ENCODE measurements at regions not wholly inside any gene's neighbourhood (a gene's known extent, or its start where the extent isn't known, plus 50 kb on each side); places are given as distances from the start of the nearest gene placed in this dataset.

GRCh38 chr3:82088749-82089148, 327.3 kb upstream of the GBE1 start (continued):
- TF ChIP-seq, protein P1, sequence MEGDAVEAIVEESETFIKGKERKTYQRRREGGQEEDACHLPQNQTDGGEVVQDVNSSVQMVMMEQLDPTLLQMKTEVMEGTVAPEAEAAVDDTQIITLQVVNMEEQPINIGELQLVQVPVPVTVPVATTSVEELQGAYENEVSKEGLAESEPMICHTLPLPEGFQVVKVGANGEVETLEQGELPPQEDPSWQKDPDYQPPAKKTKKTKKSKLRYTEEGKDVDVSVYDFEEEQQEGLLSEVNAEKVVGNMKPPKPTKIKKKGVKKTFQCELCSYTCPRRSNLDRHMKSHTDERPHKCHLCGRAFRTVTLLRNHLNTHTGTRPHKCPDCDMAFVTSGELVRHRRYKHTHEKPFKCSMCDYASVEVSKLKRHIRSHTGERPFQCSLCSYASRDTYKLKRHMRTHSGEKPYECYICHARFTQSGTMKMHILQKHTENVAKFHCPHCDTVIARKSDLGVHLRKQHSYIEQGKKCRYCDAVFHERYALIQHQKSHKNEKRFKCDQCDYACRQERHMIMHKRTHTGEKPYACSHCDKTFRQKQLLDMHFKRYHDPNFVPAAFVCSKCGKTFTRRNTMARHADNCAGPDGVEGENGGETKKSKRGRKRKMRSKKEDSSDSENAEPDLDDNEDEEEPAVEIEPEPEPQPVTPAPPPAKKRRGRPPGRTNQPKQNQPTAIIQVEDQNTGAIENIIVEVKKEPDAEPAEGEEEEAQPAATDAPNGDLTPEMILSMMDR (conservative IDR thresholded peaks at IDR 0.05; ENCODE audit: low read depth in 2 of 2), result no peak
- TF ChIP-seq CREB1 (CRISPR knock-in tag; IDR thresholded peaks at IDR 0.05; ENCODE audit: low read depth) (no peak), ZNF331 (CRISPR knock-in tag; IDR thresholded peaks at IDR 0.05; ENCODE audit: low read depth) (no peak), EZH2phosphoT487 (IDR thresholded peaks at IDR 0.05; ENCODE audit: unreplicated experiment) (no peak), JUNB (IDR thresholded peaks at IDR 0.05; ENCODE audit: unreplicated experiment) (no peak), POLR2AphosphoS5 (IDR thresholded peaks at IDR 0.05; ENCODE audit: low read depth) (no peak), NANOG (IDR thresholded peaks at IDR 0.05; ENCODE audit: borderline replicate concordance) (no peak)
- TF ChIP-seq, protein P2, sequence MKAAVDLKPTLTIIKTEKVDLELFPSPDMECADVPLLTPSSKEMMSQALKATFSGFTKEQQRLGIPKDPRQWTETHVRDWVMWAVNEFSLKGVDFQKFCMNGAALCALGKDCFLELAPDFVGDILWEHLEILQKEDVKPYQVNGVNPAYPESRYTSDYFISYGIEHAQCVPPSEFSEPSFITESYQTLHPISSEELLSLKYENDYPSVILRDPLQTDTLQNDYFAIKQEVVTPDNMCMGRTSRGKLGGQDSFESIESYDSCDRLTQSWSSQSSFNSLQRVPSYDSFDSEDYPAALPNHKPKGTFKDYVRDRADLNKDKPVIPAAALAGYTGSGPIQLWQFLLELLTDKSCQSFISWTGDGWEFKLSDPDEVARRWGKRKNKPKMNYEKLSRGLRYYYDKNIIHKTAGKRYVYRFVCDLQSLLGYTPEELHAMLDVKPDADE (IDR thresholded peaks at IDR 0.05), result no peak

DNA sequence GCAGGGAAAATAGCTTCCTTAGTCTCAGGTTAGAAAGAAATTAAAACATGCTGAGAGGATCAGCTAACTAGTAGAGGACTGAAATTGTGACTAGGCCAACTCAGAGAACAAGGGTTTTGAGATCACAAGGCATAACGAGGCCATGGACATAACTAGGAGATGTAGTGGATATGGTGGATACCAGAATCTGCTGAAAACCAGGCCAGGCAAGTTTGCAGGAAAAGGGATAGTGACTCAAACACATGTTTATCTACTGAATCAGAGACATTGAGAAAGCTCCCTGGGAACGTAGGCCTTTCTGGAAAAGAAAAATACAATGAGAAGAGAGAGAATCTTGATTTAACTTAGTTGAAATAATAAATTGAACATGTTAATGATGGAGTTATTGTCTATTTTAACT, 326.5 kb upstream of the GBE1 start:
- DNase-seq (ENCODE audit: low spot score), result no peak
- Mint-ChIP-seq H3K4me3 (no peak overlapping the region), H3K36me3 (ENCODE audit: low read depth) (no peaks in the 10 kb centered on the region), H3K4me1 (peaks cover 32% of the 10 kb centered on the region), H3K9me3 (no peaks in the 10 kb centered on the region), H3K27me3 (ENCODE audit: insufficient read depth, low read depth, poor library complexity) (peaks cover 1% of the 10 kb centered on the region), H3K27ac (peak overlapping the region; percentile 60)
- peaks cover 44% of the 10 kb centered on the region for H3K4me1 ChIP-seq (ENCODE audit: insufficient read depth)
- H3K27ac ChIP-seq (ENCODE audit: low read depth), result no peak overlapping the region
- no peak overlapping the region for H3K4me3 ChIP-seq
- peak overlapping the region; percentile 45; the same call in 1 of the 2 replicates for H3K4me2 ChIP-seq
- no peaks in the 10 kb centered on the region for H3F3A ChIP-seq (replicated peaks; ENCODE audit: low read depth)
- no peaks in the 10 kb centered on the region for H3K79me2 ChIP-seq (replicated peaks; ENCODE audit: insufficient read depth)
- H3K9me2 ChIP-seq (ENCODE audit: insufficient read depth), result no peaks in the 10 kb centered on the region
- no peaks in the 10 kb centered on the region for H3K36me3 ChIP-seq (ENCODE audit: insufficient read depth)
- no peaks in the 10 kb centered on the region for H3K27me3 ChIP-seq (ENCODE audit: insufficient read depth)
- no peak for ATAC-seq
- TF ChIP-seq POLR2AphosphoS5 (IDR thresholded peaks at IDR 0.05; ENCODE audit: low read depth) (no peak), JUNB (IDR thresholded peaks at IDR 0.05; ENCODE audit: unreplicated experiment) (no peak), ZNF331 (CRISPR knock-in tag; IDR thresholded peaks at IDR 0.05; ENCODE audit: low read depth) (no peak), EZH2 (IDR thresholded peaks at IDR 0.05; ENCODE audit: low read depth, unreplicated experiment) (no peak), CREB1 (CRISPR knock-in tag; IDR thresholded peaks at IDR 0.05; ENCODE audit: low read depth) (no peak)
- TF ChIP-seq, protein P2 (IDR thresholded peaks at IDR 0.05), result no peak
- TF ChIP-seq, protein P3, sequence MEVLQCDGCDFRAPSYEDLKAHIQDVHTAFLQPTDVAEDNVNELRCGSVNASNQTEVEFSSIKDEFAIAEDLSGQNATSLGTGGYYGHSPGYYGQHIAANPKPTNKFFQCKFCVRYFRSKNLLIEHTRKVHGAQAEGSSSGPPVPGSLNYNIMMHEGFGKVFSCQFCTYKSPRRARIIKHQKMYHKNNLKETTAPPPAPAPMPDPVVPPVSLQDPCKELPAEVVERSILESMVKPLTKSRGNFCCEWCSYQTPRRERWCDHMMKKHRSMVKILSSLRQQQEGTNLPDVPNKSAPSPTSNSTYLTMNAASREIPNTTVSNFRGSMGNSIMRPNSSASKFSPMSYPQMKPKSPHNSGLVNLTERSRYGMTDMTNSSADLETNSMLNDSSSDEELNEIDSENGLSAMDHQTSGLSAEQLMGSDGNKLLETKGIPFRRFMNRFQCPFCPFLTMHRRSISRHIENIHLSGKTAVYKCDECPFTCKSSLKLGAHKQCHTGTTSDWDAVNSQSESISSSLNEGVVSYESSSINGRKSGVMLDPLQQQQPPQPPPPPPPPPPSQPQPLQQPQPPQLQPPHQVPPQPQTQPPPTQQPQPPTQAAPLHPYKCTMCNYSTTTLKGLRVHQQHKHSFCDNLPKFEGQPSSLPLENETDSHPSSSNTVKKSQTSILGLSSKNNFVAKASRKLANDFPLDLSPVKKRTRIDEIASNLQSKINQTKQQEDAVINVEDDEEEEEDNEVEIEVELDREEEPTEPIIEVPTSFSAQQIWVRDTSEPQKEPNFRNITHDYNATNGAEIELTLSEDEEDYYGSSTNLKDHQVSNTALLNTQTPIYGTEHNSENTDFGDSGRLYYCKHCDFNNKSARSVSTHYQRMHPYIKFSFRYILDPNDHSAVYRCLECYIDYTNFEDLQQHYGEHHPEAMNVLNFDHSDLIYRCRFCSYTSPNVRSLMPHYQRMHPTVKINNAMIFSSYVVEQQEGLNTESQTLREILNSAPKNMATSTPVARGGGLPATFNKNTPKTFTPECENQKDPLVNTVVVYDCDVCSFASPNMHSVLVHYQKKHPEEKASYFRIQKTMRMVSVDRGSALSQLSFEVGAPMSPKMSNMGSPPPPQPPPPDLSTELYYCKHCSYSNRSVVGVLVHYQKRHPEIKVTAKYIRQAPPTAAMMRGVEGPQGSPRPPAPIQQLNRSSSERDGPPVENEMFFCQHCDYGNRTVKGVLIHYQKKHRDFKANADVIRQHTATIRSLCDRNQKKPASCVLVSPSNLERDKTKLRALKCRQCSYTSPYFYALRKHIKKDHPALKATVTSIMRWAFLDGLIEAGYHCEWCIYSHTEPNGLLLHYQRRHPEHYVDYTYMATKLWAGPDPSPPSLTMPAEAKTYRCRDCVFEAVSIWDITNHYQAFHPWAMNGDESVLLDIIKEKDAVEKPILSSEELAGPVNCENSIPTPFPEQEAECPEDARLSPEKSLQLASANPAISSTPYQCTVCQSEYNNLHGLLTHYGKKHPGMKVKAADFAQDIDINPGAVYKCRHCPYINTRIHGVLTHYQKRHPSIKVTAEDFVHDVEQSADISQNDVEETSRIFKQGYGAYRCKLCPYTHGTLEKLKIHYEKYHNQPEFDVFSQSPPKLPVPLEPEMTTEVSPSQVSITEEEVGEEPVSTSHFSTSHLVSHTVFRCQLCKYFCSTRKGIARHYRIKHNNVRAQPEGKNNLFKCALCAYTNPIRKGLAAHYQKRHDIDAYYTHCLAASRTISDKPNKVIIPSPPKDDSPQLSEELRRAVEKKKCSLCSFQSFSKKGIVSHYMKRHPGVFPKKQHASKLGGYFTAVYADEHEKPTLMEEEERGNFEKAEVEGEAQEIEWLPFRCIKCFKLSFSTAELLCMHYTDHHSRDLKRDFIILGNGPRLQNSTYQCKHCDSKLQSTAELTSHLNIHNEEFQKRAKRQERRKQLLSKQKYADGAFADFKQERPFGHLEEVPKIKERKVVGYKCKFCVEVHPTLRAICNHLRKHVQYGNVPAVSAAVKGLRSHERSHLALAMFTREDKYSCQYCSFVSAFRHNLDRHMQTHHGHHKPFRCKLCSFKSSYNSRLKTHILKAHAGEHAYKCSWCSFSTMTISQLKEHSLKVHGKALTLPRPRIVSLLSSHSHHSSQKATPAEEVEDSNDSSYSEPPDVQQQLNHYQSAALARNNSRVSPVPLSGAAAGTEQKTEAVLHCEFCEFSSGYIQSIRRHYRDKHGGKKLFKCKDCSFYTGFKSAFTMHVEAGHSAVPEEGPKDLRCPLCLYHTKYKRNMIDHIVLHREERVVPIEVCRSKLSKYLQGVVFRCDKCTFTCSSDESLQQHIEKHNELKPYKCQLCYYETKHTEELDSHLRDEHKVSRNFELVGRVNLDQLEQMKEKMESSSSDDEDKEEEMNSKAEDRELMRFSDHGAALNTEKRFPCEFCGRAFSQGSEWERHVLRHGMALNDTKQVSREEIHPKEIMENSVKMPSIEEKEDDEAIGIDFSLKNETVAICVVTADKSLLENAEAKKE (CRISPR knock-in tag; IDR thresholded peaks at IDR 0.05), result no peak
- no peaks in the 10 kb centered on the region for H4K20me1 ChIP-seq (replicated peaks; ENCODE audit: insufficient read depth)
- peak overlapping the region; percentile 72; the same call in 1 of the 2 replicates for H2AFZ ChIP-seq
